ENCODE measurements at regions not wholly inside any gene's neighbourhood (a gene's known extent, or its start where the extent isn't known, plus 50 kb on each side); places are given as distances from the start of the nearest gene placed in this dataset.
A peak's percentile ranks its signal among the peaks of the same experiment; 100 is the strongest.
"Not testable (repeated sequence)": the region's sequence is repeated elsewhere in the genome, so short reads cannot be mapped to it uniquely, and the experiment has no call there.

- no peak for TF ChIP-seq CTCF (IDR thresholded peaks at IDR 0.05; ENCODE audit: borderline replicate concordance, extremely low read depth, insufficient read depth)
- H3K27me3 ChIP-seq (ENCODE audit: control insufficient read depth, insufficient read depth, low read length) = no peaks in the 10 kb centered on the region
- FAIRE-seq (no peak), DNase-seq (no peak)
- H3K9ac ChIP-seq (ENCODE audit: low read length in 3 of 3) = no peak overlapping the region
- no peaks in the 10 kb centered on the region for H3K36me3 ChIP-seq (ENCODE audit: control insufficient read depth in 2 of 3, insufficient read depth in 3 of 3, low read length in 3 of 3)
- no peaks in the 10 kb centered on the region for H3K9me3 ChIP-seq (ENCODE audit: control insufficient read depth in 2 of 3, insufficient read depth in 1 of 3, low read length in 3 of 3)
- H3K27ac ChIP-seq (ENCODE audit: low read depth in 2 of 2, low read length in 2 of 2) = no peak overlapping the region
- peaks cover 0 to 17% (median 10%) of the 10 kb centered on the region in 3 donors for H3K4me1 ChIP-seq (ENCODE audit: control insufficient read depth in 2 of 3, insufficient read depth in 2 of 3, low read depth in 1 of 3, low read length in 3 of 3)
- H3K4me3 ChIP-seq (ENCODE audit: low read length in 3 of 3) = no peak overlapping the region
- intact Hi-C loops (cut with DNase I) = no loop called here
These were observed 67.1 kb downstream of the EDN1 start for GRCh38 chr6:12356983-12357972.

- Histone ChIP-seq H3K9ac (ENCODE audit: low read length in 3 of 3) (no peak overlapping the region), H3K9me3 (ENCODE audit: control insufficient read depth in 2 of 3, insufficient read depth in 1 of 3, low read length in 3 of 3) (no peaks in the 10 kb centered on the region), H3K4me1 (ENCODE audit: control insufficient read depth in 2 of 3, insufficient read depth in 2 of 3, low read depth in 1 of 3, low read length in 3 of 3) (peaks cover 0 to 22% (median 20%) of the 10 kb centered on the region in 3 donors), H3K27ac (ENCODE audit: low read depth in 2 of 2, low read length in 2 of 2) (no peak overlapping the region), H3K4me3 (ENCODE audit: low read length in 3 of 3) (no peak overlapping the region), H3K27me3 (ENCODE audit: control insufficient read depth, insufficient read depth, low read length) (no peaks in the 10 kb centered on the region), H3K36me3 (ENCODE audit: control insufficient read depth in 2 of 3, insufficient read depth in 3 of 3, low read length in 3 of 3) (no peaks in the 10 kb centered on the region)
- TF ChIP-seq CTCF (IDR thresholded peaks at IDR 0.05; ENCODE audit: borderline replicate concordance, extremely low read depth, insufficient read depth) = no peak
- no peak for FAIRE-seq
- DNase-seq = no peak
- intact Hi-C loops (cut with DNase I) = no loop called here
These were observed 68.9 kb downstream of the EDN1 start for GRCh38 chr6:12359036-12359435.

- intact Hi-C loops (cut with DNase I) = no loop called here
- Histone ChIP-seq H3K27ac (ENCODE audit: low read depth in 2 of 2, low read length in 2 of 2) (no peak overlapping the region), H3K9me3 (ENCODE audit: control insufficient read depth in 2 of 3, insufficient read depth in 1 of 3, low read length in 3 of 3) (no peaks in the 10 kb centered on the region), H3K9ac (ENCODE audit: low read length in 3 of 3) (no peak overlapping the region), H3K36me3 (ENCODE audit: control insufficient read depth in 2 of 3, insufficient read depth in 3 of 3, low read length in 3 of 3) (no peaks in the 10 kb centered on the region), H3K4me3 (ENCODE audit: low read length in 3 of 3) (no peak overlapping the region), H3K27me3 (ENCODE audit: control insufficient read depth, insufficient read depth, low read length) (no peaks in the 10 kb centered on the region), H3K4me1 (ENCODE audit: control insufficient read depth in 2 of 3, insufficient read depth in 2 of 3, low read depth in 1 of 3, low read length in 3 of 3) (peaks cover 0 to 25% (median 23%) of the 10 kb centered on the region in 3 donors)
- DNase-seq (no peak), FAIRE-seq (no peak)
- no peak for TF ChIP-seq CTCF (IDR thresholded peaks at IDR 0.05; ENCODE audit: borderline replicate concordance, extremely low read depth, insufficient read depth)
These were observed 71.0 kb downstream of the EDN1 start for GRCh38 chr6:12361042-12361765.

GRCh38 chr6:12363277-12363650 is 73.1 kb downstream of the EDN1 start:
- H3K9me3 ChIP-seq (ENCODE audit: control insufficient read depth in 2 of 3, insufficient read depth in 1 of 3, low read length in 3 of 3); H3K4me3 ChIP-seq (ENCODE audit: low read length in 3 of 3); H3K9ac ChIP-seq (ENCODE audit: low read length in 3 of 3); H3K36me3 ChIP-seq (ENCODE audit: control insufficient read depth in 2 of 3, insufficient read depth in 3 of 3, low read length in 3 of 3); DNase-seq; H3K27me3 ChIP-seq (ENCODE audit: control insufficient read depth, insufficient read depth, low read length); FAIRE-seq; intact Hi-C loops (cut with DNase I): not testable (repeated sequence)
- Histone ChIP-seq H3K4me1 (ENCODE audit: control insufficient read depth in 2 of 3, insufficient read depth in 2 of 3, low read depth in 1 of 3, low read length in 3 of 3) (peaks cover 0 to 27% (median 23%) of the 10 kb centered on the region in 3 donors), H3K27ac (ENCODE audit: low read depth in 2 of 2, low read length in 2 of 2) (peak overlapping the region; percentile 51 to 56)
